GM23248 (cell line): ENCODE measurements at regions not wholly inside any gene's neighbourhood (a gene's known extent, or its start where the extent isn't known, plus 50 kb on each side); places are given as distances from the start of the nearest gene placed in this dataset.
"Not testable (repeated sequence)": the region's sequence is repeated elsewhere in the genome, so short reads cannot be mapped to it uniquely, and the experiment has no call there.

ENCODE experiments used
- DNase-seq: peaks from one replicate; pipeline ENCODE4 v3.0.0-alpha.2; 2015
- H2AFZ ChIP-seq: fragments of 200-600 bp; sonication (generic); 2 replicates; pipeline ENCODE4 v1.6.1; 2016; ENCODE audit warnings: antibody characterized with exemption
- H3F3A ChIP-seq: fragments of 200-600 bp; sonication (generic); 2 replicates; pipeline ENCODE4 v1.6.1; 2016; ENCODE audit warnings: mild to moderate bottlenecking, antibody characterized with exemption, mixed run types; ENCODE audit not compliant: insufficient read depth
- H3K27ac ChIP-seq: fragments of 200-600 bp; sonication (generic); 2 replicates; pipeline ENCODE4 v1.5.1; 2016; ENCODE audit warnings: mild to moderate bottlenecking
- H3K27me3 ChIP-seq: fragments of 200-600 bp; sonication (generic); replicated peaks from 2 replicates; pipeline ENCODE4 v1.6.1; 2016; ENCODE audit warnings: mild to moderate bottlenecking; ENCODE audit not compliant: insufficient read depth
- H3K36me3 ChIP-seq: fragments of 200-600 bp; sonication (generic); 2 replicates; pipeline ENCODE4 v1.6.1; 2016; ENCODE audit warnings: low read depth, mild to moderate bottlenecking
- H3K4me1 ChIP-seq: fragments of 200-600 bp; sonication (generic); 2 replicates; pipeline ENCODE4 v1.6.1; 2016; ENCODE audit warnings: mild to moderate bottlenecking; ENCODE audit not compliant: insufficient read depth
- H3K4me2 ChIP-seq: fragments of 200-600 bp; sonication (generic); one replicate; pipeline ENCODE4 v1.6.1; 2016; ENCODE audit warnings: mild to moderate bottlenecking; ENCODE audit not compliant: unreplicated experiment
- H3K4me3 ChIP-seq: fragments of 200-600 bp; sonication (generic); 2 replicates; pipeline ENCODE4 v1.5.1; 2016; ENCODE audit warnings: mild to moderate bottlenecking
- H3K79me2 ChIP-seq: fragments of 200-600 bp; sonication (generic); 2 replicates; pipeline ENCODE4 v1.6.1; 2016; ENCODE audit warnings: mild to moderate bottlenecking; ENCODE audit not compliant: insufficient read depth
- H3K9ac ChIP-seq: fragments of 200-600 bp; sonication (generic); 2 replicates; pipeline ENCODE4 v1.6.1; 2016; ENCODE audit warnings: mild to moderate bottlenecking
- H3K9me2 ChIP-seq: fragments of 200-600 bp; sonication (generic); 2 replicates; pipeline ENCODE4 v1.6.1; 2016; ENCODE audit warnings: mixed run types, mild to moderate bottlenecking, moderate library complexity; ENCODE audit not compliant: insufficient read depth
- H3K9me3 ChIP-seq: fragments of 200-600 bp; sonication (generic); one replicate; pipeline ENCODE4 v1.6.1; 2017; ENCODE audit warnings: low read depth
- H4K20me1 ChIP-seq: fragments of 200-600 bp; sonication (generic); 2 replicates; pipeline ENCODE4 v1.6.0; 2016; ENCODE audit not compliant: insufficient read depth
- EZH2 ChIP-seq: fragments of 200-600 bp; sonication (generic); IDR thresholded peaks from 2 replicates; pipeline ENCODE4 v1.6.1; 2018; ENCODE audit warnings: antibody characterized with exemption, mild to moderate bottlenecking; ENCODE audit not compliant: insufficient read depth, poor library complexity, severe bottlenecking
- EZH2phosphoT487 ChIP-seq: fragments of 200-600 bp; sonication (generic); IDR thresholded peaks from 2 replicates; pipeline ENCODE4 v1.6.1; 2018; ENCODE audit warnings: antibody characterized with exemption, moderate library complexity, mild to moderate bottlenecking, low read depth; ENCODE audit not compliant: insufficient read depth
- WGBS, 2 experiments: methylation state at CpG; one replicate each; pipeline ENCODE4 v1.1.6; 2015 to 2017; ENCODE audit warnings: low lambda C conversion rate in 2 of 2, low coverage in 1 of 2; ENCODE audit errors: missing lambda C conversion rate in 2 of 2; 5-methylcytosine and 5-hydroxymethylcytosine counted together
- in situ Hi-C: fragments of 300-500 bp; cut with MboI; formaldehyde crosslinking; loops from 2 replicates; pipeline ENCODE4 v1.15.0; 2020

GRCh38 chr18:9048236-9048635 is 54.3 kb upstream of the NDUFV2 start:
- Histone ChIP-seq H3K9me2 (no peaks in the 10 kb centered on the region), H3K9me3 (no peaks in the 10 kb centered on the region), H3K27ac (no peak overlapping the region), H3K36me3 (no peaks in the 10 kb centered on the region), H3K9ac (no peak overlapping the region), H2AFZ (no peak overlapping the region), H3F3A (peaks cover 21% of the 10 kb centered on the region; the same call in 1 of the 2 replicates), H3K27me3 (no peaks in the 10 kb centered on the region), H3K4me3 (no peak overlapping the region), H3K4me2 (no peak overlapping the region), H4K20me1 (no peaks in the 10 kb centered on the region), H3K79me2 (no peaks in the 10 kb centered on the region), H3K4me1 (0 out of 2 replicates have a peak, but pooled peaks cover 13% of the 10 kb centered on the region)
- DNase-seq: no peak
- in situ Hi-C loops: no loop called here
- 86 to 92% methylated on average over 5 of the region's 5 CpGs for WGBS, 2 experiments
- no peak for TF ChIP-seq EZH2phosphoT487
- no peak for TF ChIP-seq EZH2

- Histone ChIP-seq H3K9me3 (no peaks in the 10 kb centered on the region), H3K4me2 (no peak overlapping the region), H3K9me2 (no peaks in the 10 kb centered on the region), H3K4me1 (0 out of 2 replicates have a peak, but pooled peaks cover 13% of the 10 kb centered on the region), H3K9ac (no peak overlapping the region), H3K27ac (peak overlapping the region; percentile 55), H3F3A (peaks cover 21% of the 10 kb centered on the region; the same call in 1 of the 2 replicates), H3K4me3 (no peak overlapping the region), H3K79me2 (no peaks in the 10 kb centered on the region), H2AFZ (no peak overlapping the region), H3K27me3 (no peaks in the 10 kb centered on the region), H3K36me3 (no peaks in the 10 kb centered on the region), H4K20me1 (no peaks in the 10 kb centered on the region)
- 62 to 67% methylated on average over 3 of the region's 3 CpGs for WGBS, 2 experiments
- in situ Hi-C loops: no loop called here
- peak; percentile 84 for DNase-seq
- TF ChIP-seq EZH2phosphoT487 (no peak), EZH2 (no peak)
Measured at GRCh38 chr18:9048808-9049494, 53.5 kb upstream of the NDUFV2 start.

DNA sequence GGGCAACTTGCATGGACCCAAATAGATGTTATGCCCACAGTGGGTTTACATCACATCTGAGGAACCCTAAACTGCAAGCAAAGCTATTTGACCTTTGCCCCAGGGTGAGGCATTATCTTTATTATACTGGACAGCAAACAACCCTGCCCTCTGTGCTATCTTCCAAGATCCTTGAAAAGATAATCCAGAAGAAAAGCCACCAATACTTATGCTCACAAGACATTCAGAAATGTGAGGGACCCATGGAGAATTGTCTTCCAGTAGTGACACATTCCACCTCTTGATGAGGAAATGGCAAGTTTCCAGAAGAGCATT is 53.0 kb upstream of the NDUFV2 start:
- Histone ChIP-seq H3K4me1 (0 out of 2 replicates have a peak, but pooled peaks cover 13% of the 10 kb centered on the region), H3K9me3 (no peaks in the 10 kb centered on the region), H4K20me1 (no peaks in the 10 kb centered on the region), H3K27ac (peak overlapping the region; percentile 55), H3K27me3 (no peaks in the 10 kb centered on the region), H2AFZ (no peak overlapping the region), H3K4me3 (no peak overlapping the region), H3K4me2 (no peak overlapping the region), H3K36me3 (no peaks in the 10 kb centered on the region), H3K79me2 (no peaks in the 10 kb centered on the region), H3K9ac (no peak overlapping the region), H3F3A (peaks cover 21% of the 10 kb centered on the region; the same call in 1 of the 2 replicates), H3K9me2 (no peaks in the 10 kb centered on the region)
- in situ Hi-C loops: no loop called here
- no peak for DNase-seq
- TF ChIP-seq EZH2 (no peak), EZH2phosphoT487 (no peak)

DNA sequence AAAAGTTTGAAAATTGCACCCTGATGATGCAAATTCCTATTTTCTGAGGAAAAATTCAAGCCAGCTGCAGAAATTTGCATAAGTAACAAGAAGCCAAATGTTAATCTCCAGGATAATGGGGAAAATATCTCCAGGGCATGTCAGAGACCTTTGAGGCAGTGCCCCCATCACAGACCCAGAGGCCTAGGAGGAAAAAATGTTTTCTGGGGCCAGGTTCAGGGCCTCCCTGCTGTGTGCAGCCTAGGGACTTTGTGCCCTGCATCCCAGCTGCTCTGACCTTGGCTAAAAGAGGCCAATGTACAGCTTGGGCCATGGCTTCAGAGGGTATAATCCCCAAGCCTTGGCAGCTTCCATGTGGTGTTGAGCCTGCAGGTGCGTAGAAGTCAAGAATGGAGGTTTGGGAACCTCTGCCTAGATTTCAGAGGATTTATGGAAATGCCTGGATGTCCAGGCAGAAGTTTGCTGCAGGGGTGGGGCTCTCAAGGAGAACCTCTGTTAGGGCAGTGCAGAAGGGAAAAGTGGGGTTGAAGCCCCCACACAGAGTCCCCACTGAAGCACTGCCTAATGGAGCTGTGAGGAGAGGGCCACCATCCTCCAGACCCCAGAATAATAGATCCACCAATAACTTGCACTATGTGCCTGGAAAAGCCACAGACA is 51.7 kb upstream of the NDUFV2 start:
- H3K27me3 ChIP-seq: not testable (repeated sequence)

More for the DNA sequence above, 51.7 kb upstream of the NDUFV2 start:
- DNase-seq, H3K9me2 ChIP-seq, H3K9me3 ChIP-seq, H3K4me2 ChIP-seq, H3K4me3 ChIP-seq, H3K79me2 ChIP-seq, H2AFZ ChIP-seq, H3K27ac ChIP-seq, H4K20me1 ChIP-seq, H3K36me3 ChIP-seq, H3K9ac ChIP-seq: not testable (repeated sequence)
- 95 to 100% methylated on average over 1 of the region's 1 CpG for WGBS, 2 experiments
- in situ Hi-C loops: loop anchor here (10.0 kb wide), 1 partner anchor 396 kb away; no protein-coding TSS in a partner anchor
- Histone ChIP-seq H3K4me1 (peaks cover 21% of the 10 kb centered on the region), H3F3A (peaks cover 29% of the 10 kb centered on the region; the same call in 1 of the 2 replicates)
